GM18861 (cell line): ENCODE measurements at regions not wholly inside any gene's neighbourhood (a gene's known extent, or its start where the extent isn't known, plus 50 kb on each side); places are given as distances from the start of the nearest gene placed in this dataset.

Experiments
- ATAC-seq: cut with Tn5 transposase; IDR thresholded peaks from one replicate; pipeline ENCODE4 v1.9.1; 2021; ENCODE audit not compliant: unreplicated experiment

DNA sequence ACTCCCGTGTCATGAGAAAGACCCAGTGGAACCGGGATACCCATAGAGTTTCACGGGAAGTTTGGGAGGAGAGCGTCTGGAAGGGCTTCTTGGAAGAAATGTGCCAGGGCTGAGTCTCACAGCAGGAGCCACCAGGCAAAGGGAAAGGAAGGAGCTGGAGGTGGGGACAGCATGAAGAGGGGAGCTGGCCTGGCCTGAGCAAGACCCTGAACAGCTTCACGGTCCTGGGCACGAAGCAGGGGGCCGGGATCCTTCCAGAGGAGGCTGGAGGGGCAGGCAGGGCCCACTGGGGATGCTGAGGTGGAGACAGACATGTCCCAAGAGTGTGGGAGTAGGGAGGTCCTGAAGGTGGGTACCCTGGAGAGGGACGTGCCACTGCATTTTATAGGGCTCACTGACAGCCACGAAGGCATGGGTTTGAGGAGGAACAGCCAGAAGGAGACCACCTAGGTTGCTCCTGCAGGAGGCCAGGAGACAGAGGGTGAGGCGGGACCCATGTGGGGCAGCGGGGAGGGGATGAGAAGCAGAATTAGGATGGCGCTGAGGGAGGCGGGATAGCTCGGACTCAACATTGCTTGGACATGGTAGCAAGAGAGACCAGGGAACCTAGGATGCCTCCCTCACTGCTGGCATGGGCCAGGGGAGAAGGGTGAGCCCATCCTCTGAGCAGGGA, 168.1 kb upstream of the ID2 start:
- ATAC-seq: no peak

DNA sequence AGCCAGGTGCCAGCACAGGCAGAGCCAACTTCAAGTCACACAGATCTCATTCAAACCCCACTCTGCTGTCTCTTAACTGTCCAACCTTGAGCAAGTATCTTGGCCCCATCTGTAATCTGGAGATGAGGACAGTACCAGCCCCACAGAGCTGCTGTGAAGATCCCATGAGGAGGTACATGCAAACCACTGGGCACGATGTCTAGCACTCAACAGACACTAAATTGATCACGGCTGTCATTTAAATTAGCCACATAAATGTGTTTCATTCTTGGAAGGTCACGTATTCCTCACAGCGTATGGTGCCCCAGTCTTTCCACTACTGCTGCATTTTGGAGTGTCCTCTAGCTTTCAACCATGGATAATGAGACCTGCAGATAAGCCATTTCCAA, 167.6 kb upstream of the ID2 start:
- ATAC-seq: no peak

DNA sequence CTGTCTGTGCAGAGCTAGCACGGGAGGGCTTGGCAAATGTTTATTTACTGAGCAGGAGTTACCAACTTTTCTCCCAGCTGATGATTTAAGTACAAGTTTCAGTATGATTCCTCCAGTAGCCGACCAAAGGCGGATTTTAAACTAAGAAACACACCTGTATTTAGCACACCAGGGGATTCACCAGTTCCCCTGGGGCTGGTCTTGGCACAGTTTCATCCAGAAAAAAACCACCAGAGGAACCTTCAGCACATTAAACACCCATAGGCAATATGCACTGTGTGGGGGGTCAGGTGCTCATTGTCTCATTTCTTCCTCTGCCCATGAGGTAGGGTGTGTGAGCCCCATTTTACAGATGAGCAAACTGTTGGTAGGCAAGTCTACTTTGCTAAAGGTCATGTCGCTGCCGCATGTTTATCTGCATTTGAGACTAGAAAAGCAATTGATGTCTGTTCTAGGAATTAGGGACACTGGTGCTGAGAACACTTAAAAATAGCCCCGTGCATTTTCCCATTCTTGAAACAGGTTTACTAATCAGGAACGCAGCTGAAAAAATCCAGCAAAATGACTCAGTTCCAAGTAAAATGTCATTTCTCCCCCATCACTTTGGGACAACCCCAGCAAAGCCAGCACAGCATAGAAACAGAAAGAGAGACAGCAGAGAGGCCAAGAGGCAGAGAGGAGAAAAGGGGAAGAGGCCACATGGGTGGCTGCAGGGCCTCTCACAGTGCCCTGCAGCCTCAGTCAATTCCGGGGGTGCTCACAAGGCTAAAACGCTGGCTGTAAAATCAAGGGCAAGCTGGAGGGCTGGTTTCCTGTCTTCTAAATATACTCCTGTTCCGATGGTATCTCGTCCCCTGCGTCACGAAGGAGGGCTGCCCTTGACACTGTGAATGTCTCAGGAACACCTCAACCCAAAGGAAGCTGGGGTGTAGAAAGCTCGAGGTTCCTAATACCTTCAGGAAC, 166.8 kb upstream of the ID2 start:
- peak; percentile 55 for ATAC-seq

DNA sequence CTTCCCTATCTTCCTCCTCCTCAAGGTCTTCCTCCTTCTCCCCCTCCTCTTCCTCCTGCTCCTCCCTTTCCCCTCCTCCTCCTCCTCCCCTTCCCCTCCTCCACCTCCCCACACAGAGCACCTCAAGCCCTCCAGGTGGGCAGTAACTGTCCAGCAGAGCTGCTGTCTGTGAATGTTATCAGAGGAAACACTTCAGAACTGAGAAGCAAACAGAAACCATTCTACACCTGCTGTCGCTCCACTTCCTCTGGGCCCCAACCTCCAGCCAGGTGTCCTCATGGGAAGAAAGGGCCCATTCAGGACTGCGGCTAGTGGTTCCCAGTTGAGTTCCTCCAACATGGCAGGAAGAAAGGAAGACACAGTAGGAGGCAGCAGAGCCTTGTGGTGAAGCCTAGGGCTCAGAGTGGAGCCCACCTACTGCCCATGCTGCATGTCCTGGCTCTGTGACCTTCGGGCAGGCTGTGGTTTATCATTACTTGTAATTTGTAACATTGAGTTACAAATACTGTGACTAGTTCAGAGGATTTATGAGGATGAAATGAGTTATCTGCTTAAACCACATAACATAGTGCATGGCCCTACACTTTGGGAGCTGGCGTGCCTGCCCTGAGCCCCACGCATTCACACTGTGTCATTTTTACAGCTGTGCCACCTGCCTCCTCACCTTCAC, 165.9 kb upstream of the ID2 start:
- ATAC-seq: peak; percentile 31

DNA sequence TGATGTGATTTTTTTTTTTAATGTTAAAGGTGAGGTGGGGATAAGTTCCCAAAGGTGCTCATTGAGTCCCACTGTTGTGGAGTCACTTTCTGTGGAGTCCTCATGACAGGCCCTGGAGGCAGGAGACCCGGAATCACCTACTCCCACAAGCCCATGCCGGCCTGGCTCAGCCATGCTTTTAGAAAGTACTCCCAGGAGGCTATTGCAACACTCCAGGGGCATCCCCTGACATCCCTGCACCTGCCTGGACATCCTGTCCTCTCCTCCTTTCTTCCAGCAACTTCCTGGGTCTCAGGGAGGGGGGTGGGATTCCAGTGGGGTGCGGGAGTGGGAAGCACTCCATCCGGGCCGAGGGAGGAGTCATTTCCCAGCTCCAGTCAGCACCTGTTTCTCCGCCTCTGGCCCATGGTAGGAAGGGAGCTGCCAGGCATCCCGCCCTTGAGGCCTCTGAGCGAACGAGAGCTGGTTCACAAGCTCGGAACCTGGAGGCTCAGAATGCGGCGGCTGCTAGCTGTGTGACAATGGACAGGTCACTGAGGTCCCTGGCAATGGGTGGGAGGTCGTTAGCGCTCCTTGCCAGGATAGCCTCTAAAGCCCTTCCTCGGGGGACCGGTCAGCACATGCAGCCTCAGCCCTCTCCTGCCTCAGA, 163.9 kb upstream of the ID2 start:
- ATAC-seq: no peak

DNA sequence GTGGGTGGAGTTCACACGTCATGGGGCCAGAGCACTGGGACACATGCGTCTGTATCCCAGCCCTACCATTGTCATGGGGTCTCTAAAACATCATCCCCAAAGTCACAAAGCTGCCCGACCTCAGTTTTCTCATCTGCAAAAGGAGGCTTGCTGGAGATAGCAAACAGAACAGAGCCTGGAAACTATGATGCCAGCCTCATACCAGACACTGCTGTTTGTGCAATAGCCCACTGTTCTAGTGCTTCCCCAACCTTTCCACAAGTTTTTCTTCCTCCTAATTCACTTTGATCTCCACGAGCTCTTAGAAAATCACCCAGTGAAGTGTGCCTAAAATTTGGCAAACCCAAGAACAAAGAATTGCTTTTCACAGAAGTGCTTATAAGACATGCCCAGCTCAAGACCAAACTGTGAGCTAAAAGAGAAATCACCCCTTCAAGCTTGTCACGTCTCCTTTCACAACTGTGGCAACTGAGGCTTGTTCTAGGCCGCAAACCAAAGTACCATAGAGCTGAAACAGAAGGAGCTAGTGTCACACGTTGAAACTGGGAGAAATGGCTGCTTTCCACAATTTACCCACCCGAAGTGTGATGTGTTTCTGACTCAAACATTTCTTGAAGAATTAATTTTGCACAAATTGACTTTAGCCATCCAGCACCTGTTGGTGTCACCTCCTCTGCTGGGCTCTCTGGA, 162.7 kb upstream of the ID2 start:
- no peak for ATAC-seq

DNA sequence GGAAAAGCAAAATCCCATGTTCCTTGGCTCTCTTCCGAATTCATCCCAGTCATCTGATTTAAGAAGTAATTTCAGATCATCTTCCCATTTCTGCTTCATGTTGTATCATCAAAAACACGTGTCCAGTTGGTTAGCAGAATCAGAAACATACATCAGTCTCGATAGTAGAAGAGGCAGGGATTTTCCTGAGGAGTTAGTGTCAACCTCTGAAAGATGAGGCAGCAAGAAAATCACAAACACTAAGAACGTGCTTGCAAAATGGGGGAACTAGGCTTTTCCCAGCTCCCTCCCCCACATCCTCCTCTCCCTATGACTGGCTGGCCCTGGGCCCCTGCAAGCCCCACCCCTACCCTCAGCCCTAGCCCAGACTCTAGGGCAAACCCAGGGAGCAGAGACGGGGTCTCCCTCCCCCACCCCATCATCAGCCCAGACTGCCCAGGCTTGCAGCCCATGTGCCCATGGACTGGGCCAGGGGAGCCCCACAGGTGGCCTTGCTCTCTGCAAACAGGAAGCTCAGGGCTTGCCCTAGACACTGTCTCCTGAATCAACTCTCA, 161.0 kb upstream of the ID2 start:
- ATAC-seq: no peak

DNA sequence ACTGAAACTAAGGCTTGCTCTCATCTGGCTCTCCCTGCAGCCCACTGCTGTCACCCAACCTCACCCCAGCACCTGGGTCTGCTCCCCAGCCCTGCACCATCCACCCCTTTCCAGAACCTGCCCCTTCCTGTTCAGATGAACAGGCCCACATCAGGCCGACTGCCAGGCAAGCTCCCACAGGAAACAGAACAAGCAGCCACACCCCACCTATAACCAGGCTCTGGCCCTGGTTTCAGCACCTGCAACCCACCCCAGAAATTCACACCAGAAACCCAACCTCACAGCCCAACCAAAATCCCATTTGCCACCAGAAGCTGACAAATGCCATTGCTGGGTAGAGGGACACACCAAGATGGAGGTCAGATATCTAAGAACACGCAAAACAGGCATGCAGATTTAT, 159.2 kb upstream of the ID2 start:
- no peak for ATAC-seq

DNA sequence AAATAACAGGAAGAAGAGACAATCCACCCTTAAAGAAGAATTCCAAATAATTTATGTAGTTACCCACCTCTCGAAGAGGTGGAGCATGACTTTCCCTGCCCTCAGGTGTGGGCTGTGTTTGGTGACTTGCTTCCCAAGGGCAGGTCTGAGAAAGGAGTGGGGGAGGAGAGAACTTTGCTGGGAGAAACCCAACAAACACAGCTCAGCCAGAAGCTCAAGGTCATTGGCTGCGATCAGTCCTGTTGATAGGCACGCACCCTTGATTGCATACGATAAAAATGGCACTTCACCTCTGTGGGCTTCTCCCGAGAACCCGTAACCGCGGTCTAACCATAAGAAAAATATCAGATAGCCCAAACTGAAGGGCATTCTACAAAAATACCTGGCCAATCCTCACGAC, 157.5 kb upstream of the ID2 start:
- no peak for ATAC-seq

DNA sequence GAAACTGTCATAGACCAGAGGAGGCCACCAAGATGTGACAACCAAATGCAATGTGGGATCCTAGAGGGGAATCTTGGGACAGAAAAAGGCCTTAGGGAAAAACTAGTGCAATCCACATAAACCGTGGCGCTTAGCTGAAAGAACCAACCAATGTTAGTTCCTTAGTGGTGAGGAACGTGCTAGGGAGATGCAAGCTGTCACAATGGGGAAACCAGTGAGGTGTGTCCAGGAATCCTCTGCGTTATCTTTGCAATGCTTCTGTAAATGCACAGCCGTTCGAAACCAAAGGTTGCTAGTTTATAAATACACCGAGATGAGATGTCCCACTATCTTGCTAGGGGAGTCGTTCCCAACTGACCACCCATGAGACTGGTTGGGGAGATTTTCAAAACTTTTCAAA, 157.0 kb upstream of the ID2 start:
- no peak for ATAC-seq

DNA sequence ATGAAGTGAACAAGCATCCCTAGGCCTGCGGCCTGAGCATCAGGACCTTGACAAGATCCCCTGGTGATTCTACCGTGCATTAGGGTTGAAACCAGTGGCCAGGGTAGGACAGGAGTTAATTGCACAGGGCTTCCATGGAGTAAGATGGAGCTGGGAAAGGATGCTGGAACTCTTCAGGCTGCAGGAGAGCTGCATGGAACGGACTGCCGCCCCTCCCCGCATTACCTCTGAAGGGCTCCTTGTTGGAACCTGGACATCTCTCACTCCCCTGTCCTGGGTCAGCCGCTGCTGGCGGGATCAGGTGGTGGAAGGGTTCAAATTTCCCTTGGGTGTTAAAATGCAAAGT, 156.6 kb upstream of the ID2 start:
- no peak for ATAC-seq

DNA sequence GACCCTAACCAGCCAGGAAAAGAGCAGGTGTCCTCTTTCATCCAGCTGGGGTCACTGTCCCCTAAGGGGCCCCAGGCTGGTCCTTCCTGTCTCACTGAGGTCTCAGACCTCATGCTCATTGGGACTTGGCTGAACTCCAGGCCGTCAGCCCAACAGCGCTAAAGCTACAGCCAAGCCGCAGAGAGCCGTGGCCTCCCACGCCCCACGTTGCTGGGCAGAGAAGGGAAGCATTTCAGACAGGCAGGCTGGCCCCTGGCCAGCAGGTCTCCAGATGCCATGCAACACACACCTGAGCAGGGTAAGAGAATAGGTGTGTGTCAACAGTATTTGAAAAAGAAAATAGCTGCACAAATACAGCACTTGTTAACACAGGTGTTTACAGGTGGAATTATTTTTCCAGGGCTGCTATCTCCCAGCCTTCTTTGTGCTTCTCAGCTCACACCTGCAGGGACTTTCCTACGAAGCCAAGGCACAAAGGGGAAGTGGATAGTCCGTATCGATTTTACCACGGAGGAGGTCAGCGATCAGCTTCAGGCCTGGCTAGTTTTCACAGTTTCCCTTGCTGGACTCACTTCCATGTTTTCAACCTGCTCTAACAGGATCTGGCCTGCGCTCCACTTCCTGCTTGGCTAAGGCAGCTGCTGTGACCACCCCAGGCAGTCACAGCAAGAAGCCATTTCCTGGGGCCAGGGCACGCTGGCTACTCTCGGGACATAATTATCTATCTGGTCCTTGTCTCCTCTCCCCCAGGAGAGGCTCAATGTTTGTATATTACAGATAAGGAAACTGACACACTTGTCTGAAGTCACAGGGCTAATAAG, 156.1 kb upstream of the ID2 start:
- peak; percentile 74 for ATAC-seq

DNA sequence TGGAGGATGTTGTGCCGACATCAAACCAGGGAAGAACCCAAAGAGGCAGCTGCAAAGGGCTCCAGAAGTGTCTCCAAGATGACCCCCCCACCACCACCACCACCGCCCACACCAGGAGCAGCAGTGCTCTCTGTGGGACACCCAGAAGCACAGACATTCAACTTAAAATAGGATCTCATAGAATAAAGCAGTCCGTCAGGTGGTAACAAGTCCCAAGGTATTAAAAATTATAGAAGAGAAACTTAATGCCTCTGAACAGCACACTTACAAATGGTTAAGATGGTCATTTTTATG, 155.5 kb upstream of the ID2 start:
- ATAC-seq: no peak

DNA sequence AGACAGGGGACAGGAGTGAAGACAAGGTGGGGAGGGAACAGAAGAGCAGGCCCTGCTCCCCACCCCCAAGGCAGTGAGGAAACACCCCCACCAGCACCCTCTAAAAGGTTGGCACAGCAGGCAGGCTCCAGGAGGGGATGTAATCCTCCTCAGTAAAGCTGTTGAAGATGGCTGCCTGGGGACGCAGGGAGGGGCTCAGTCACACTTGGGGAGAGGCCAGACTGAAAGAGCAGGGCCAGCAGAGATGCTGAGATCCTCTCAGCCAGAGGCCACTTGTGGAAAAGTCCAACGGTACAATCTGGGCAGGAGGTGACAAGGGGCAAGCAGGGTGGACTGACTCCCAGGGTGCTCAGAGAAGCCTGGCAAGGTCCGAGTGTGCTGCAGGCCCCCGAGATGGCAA, 154.8 kb upstream of the ID2 start:
- ATAC-seq: no peak

DNA sequence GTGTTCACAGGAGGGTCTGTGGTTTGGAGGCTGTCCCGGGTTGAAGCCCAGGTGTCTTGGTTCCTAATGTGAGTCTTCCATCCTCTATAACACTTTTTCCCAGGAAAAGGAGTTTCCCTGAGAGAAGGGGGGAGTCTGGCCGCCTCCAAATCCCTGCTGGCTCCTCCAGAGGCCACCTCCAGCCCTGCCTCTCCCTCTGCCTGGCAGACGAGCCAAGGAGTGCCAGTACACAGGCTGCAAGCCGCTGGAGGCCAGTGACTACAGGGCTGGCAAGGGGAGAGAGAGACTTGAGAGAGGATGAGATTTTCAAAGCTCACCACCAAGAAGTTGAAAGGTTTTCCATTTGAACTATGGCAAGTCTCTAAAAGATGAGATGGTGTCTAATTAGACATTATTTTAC, 154.2 kb upstream of the ID2 start:
- no peak for ATAC-seq

DNA sequence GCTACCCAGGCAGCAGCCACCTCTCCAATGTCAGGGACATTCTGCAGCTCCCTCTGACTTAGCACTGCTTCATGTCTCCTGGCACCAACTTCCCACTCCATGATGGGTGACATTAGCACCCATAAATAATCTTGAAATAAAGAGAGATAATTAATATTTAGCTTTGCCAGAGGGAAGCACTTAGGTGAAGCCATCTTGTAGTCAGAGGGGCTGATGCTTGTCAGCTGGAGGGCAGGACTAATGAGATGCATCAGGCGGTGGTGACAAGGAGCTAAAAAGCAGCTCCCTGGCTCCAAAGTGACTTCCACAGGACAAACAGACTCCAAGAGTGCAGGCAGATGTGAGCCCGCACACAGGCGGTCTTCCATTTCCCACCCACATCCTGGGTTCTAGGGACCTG, 153.0 kb upstream of the ID2 start:
- no peak for ATAC-seq

DNA sequence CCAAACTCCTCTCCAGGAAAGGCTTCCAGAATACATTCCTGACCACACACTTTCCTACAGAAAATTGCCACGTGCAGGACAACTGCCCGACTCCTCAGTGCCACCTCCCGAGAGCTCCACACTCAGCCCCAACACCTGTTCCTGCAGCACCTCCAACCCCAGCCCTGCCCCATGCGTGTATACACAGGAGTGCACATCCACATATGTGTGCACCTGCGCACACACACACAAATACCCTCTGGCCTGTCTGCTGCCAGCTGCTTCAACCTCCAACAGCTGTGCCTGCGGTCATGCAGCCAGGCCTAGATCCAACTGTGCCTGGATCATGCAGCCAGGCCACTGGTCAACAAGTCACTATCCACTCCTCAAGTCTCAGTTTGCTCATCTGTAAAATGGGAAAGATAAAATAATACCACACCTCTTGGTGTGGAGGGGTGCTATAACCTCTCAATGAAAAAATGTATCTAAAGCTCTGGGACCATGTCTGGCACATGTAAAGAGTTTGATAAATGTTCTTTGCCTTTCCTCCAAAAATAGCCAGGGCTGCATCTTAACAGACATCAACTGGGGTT, 152.1 kb upstream of the ID2 start:
- no peak for ATAC-seq

DNA sequence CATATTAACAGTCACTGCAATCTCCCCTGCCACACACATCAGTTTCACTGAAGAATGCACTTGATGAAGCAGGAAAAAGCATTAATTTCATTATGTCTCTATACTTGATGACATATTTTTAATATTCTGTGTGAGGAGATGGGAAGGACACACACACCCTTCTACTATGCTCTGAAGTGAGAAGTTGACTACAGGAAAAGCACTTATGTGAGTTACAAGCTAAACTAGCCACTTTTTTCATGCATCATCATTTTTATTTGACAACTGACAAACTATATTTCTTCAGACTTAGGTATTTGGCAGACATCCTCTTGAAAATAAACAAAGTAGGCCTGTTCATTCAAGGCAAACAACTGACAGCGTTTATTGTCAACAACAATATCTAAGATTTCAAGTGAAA, 150.4 kb upstream of the ID2 start:
- no peak for ATAC-seq

DNA sequence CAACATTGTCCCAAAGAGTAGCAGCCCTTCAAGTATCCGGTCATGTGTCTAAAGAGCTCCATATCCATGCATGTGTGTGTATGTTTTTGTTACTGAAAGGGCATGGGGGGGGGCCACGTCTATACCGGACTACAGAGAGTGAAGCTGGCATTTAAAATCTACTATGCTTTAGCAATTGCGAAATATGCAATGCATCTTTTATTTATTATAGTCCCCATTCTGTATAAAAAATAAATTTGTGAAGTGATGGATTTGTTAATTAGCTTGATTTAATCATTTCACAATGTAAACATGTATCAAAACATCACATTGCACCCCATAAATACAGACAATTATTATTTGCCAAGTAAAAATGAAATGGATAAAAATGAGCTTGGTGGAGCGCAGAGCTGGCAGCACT, 149.4 kb upstream of the ID2 start:
- ATAC-seq: no peak

DNA sequence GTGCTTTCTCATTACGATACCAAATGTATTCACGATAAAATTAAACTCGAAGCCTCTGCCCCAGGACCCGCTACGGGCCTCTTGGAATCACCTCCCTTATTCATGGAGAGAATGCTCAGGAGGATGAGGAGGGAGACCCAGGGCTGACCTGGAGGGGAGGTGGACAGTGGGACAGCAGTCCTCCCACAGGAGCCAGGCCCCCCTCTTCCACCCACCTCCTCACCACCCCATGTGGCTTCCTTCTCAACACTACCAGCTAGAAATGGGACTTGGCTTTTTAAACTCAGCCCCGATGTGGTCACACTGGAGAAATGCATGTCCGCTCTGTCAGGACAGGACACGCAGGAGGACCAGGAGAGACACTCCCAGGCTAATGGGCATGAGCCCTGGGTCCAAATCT, 147.9 kb upstream of the ID2 start:
- no peak for ATAC-seq
